Activated gamma-delta T cell treated with Interleukin-2 at 50 U/mL for 16 hours (primary cell): ENCODE measurements at regions not wholly inside any gene's neighbourhood (a gene's known extent, or its start where the extent isn't known, plus 50 kb on each side); places are given as distances from the start of the nearest gene placed in this dataset.

Experiments used
- DNase-seq: peaks from one replicate; pipeline ENCODE4 v3.0.0-alpha.2; 2020

- no peak for DNase-seq
Observed at GRCh38 chr9:95822583-95823431, 52.7 kb upstream of the ERCC6L2 start.

GRCh38 chr9:95822015-95822414 is 53.5 kb upstream of the ERCC6L2 start:
- DNase-seq = no peak

- DNase-seq = no peak
Observed at GRCh38 chr9:95820074-95820473, 55.4 kb upstream of the ERCC6L2 start.

GRCh38 chr9:95819636-95820035 is 55.9 kb upstream of the ERCC6L2 start:
- DNase-seq = no peak

GRCh38 chr9:95817205-95817604 is 58.3 kb upstream of the ERCC6L2 start:
- DNase-seq = no peak

GRCh38 chr9:95816716-95817115 is 58.8 kb upstream of the ERCC6L2 start:
- no peak for DNase-seq

GRCh38 chr9:95815961-95816360 is 59.5 kb upstream of the ERCC6L2 start:
- no peak for DNase-seq

GRCh38 chr9:95815133-95815532 is 60.4 kb upstream of the ERCC6L2 start:
- no peak for DNase-seq

- DNase-seq = no peak
Observed at GRCh38 chr9:95813923-95814322, 61.6 kb upstream of the ERCC6L2 start.

GRCh38 chr9:95810814-95811213 is 64.7 kb upstream of the ERCC6L2 start:
- DNase-seq = no peak

GRCh38 chr9:95810133-95810532 is 65.4 kb upstream of the ERCC6L2 start:
- DNase-seq = no peak

GRCh38 chr9:95809686-95810085 is 65.8 kb upstream of the ERCC6L2 start:
- no peak for DNase-seq

- DNase-seq = no peak
Observed at GRCh38 chr9:95808011-95808410, 67.5 kb upstream of the ERCC6L2 start.

- DNase-seq = no peak
Observed at GRCh38 chr9:95807326-95807947, 68.1 kb upstream of the ERCC6L2 start.

GRCh38 chr9:95803197-95803596 is 72.3 kb upstream of the ERCC6L2 start:
- DNase-seq = no peak

GRCh38 chr9:95801797-95802196 is 73.7 kb upstream of the ERCC6L2 start:
- no peak for DNase-seq

GRCh38 chr9:95796029-95796428 is 79.5 kb upstream of the ERCC6L2 start:
- DNase-seq = no peak

- no peak for DNase-seq
Observed at GRCh38 chr9:95793924-95794828, 81.3 kb upstream of the ERCC6L2 start.

- DNase-seq = no peak
Observed at GRCh38 chr9:95791695-95792094, 83.8 kb upstream of the ERCC6L2 start.

GRCh38 chr9:95791286-95791685 is 84.2 kb upstream of the ERCC6L2 start:
- no peak for DNase-seq

GRCh38 chr9:95788521-95788991 is 86.9 kb upstream of the ERCC6L2 start:
- no peak for DNase-seq

GRCh38 chr9:95788021-95788420 is 87.5 kb upstream of the ERCC6L2 start:
- no peak for DNase-seq

- no peak for DNase-seq
Observed at GRCh38 chr9:95785209-95785608, 90.3 kb upstream of the ERCC6L2 start.
